ENCODE measurements at regions not wholly inside any gene's neighbourhood (a gene's known extent, or its start where the extent isn't known, plus 50 kb on each side); places are given as distances from the start of the nearest gene placed in this dataset.
A peak's percentile ranks its signal among the peaks of the same experiment; 100 is the strongest.

GRCh38 chr2:150624001-150624401 lies 136.5 kb upstream of the RND3 start:
- no peak for DNase-seq (ENCODE audit: low read depth)
- no peak for TF ChIP-seq CTCF (IDR thresholded peaks at IDR 0.05; ENCODE audit: insufficient read depth, low read depth, low read length)

GRCh38 chr2:150621526-150622213 lies 134.2 kb upstream of the RND3 start:
- no peak overlapping the region for H3K4me3 ChIP-seq (ENCODE audit: low read depth, low read length)
- DNase-seq (ENCODE audit: low read depth) = peak; percentile 82

More at GRCh38 chr2:150624001-150624401, 136.5 kb upstream of the RND3 start:
- H3K4me3 ChIP-seq (ENCODE audit: low read depth, low read length) = no peak overlapping the region

GRCh38 chr2:150620855-150621254 lies 133.4 kb upstream of the RND3 start:
- peak; percentile 98 for DNase-seq (ENCODE audit: low read depth)
- H3K4me3 ChIP-seq (ENCODE audit: low read depth, low read length) = no peak overlapping the region
- no peak for TF ChIP-seq CTCF (IDR thresholded peaks at IDR 0.05; ENCODE audit: insufficient read depth, low read depth, low read length)

More at GRCh38 chr2:150621526-150622213, 134.2 kb upstream of the RND3 start:
- TF ChIP-seq CTCF (IDR thresholded peaks at IDR 0.05; ENCODE audit: insufficient read depth, low read depth, low read length) = no peak

- no peak overlapping the region for H3K4me3 ChIP-seq (ENCODE audit: low read depth, low read length)
- no peak for TF ChIP-seq CTCF (IDR thresholded peaks at IDR 0.05; ENCODE audit: insufficient read depth, low read depth, low read length)
- DNase-seq (ENCODE audit: low read depth) = no peak
These were observed 132.9 kb upstream of the RND3 start for GRCh38 chr2:150620416-150620815.

GRCh38 chr2:150619607-150620330 lies 132.3 kb upstream of the RND3 start:
- TF ChIP-seq CTCF (IDR thresholded peaks at IDR 0.05; ENCODE audit: insufficient read depth, low read depth, low read length) = no peak
- peak; percentile 89 for DNase-seq (ENCODE audit: low read depth)
- H3K4me3 ChIP-seq (ENCODE audit: low read depth, low read length) = no peak overlapping the region

GRCh38 chr2:150618245-150618895 lies 130.9 kb upstream of the RND3 start:
- TF ChIP-seq CTCF (IDR thresholded peaks at IDR 0.05; ENCODE audit: insufficient read depth, low read depth, low read length) = no peak
- peak; percentile 88 for DNase-seq (ENCODE audit: low read depth)
- no peak overlapping the region for H3K4me3 ChIP-seq (ENCODE audit: low read depth, low read length)
